T-helper 2 cell treated with Interferon-gamma antibody and Interleukin-4, amounts not matched to agents 5 μg/mL and 100 μg/mL, for 36 hours (primary cell): ENCODE measurements at regions not wholly inside any gene's neighbourhood (a gene's known extent, or its start where the extent isn't known, plus 50 kb on each side); places are given as distances from the start of the nearest gene placed in this dataset.

Experiments used
- DNase-seq: peaks from one replicate; pipeline ENCODE4 v3.0.0; 2021; ENCODE audit warnings: low spot score
- H3K27ac Mint-ChIP-seq: one replicate; pipeline ENCODE4 v1.8.0; 2021; ENCODE audit warnings: mild to moderate bottlenecking, mixed read lengths
- H3K27me3 Mint-ChIP-seq: one replicate; pipeline ENCODE4 v1.8.0; 2021; ENCODE audit warnings: low read depth, mixed read lengths
- H3K36me3 Mint-ChIP-seq: one replicate; pipeline ENCODE4 v1.8.0; 2021; ENCODE audit warnings: low read depth, mixed read lengths
- H3K4me1 Mint-ChIP-seq: one replicate; pipeline ENCODE4 v1.8.0; 2021; ENCODE audit warnings: low read depth, mixed read lengths
- H3K4me3 Mint-ChIP-seq: one replicate; pipeline ENCODE4 v1.8.0; 2022; ENCODE audit warnings: mild to moderate bottlenecking, moderate library complexity, mixed read lengths
- H3K9me3 Mint-ChIP-seq: one replicate; pipeline ENCODE4 v1.8.0; 2021; ENCODE audit warnings: mixed read lengths

DNA sequence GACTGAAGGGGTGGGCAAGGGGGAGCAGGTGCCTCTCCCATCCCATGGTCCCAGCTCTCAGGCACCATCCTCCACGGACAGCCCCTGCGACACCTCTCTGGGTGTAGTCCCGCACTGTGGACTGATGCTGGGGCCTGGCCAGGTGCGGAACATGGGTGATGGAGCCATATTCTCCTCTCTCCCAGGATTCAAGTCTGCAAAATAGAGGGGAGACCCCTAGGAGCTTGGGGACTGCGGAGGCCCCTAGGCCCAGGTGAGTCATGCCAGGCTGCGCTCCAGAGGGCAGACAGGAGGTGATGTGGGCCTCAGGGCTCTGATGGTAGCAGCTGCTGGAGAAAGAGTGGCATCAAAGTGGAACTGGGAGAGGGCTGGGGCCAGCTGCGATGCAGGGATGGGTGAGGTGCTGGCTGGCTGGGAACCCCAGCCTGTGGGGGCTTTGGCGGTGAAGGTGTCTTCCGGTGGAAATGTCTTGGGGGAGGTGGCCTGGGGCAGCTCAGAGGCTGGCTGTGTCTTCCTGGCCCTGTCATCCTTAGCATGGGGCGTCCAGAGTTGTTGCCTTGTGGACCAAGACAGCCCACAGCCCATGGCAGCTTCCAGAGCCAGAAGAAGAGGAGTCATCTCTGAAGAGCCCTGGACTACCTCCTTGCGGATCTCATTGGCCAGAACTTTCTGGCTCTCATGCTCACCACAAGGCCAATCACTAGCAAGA lies 149.1 kb downstream of the KIF26A start:
- H3K4me3 Mint-ChIP-seq: no peak overlapping the region
- H3K9me3 Mint-ChIP-seq: peaks cover 12% of the 10 kb centered on the region
- DNase-seq: no peak
- no peaks in the 10 kb centered on the region for H3K27me3 Mint-ChIP-seq
- no peak overlapping the region for H3K27ac Mint-ChIP-seq
- H3K36me3 Mint-ChIP-seq: no peaks in the 10 kb centered on the region
- no peaks in the 10 kb centered on the region for H3K4me1 Mint-ChIP-seq

DNA sequence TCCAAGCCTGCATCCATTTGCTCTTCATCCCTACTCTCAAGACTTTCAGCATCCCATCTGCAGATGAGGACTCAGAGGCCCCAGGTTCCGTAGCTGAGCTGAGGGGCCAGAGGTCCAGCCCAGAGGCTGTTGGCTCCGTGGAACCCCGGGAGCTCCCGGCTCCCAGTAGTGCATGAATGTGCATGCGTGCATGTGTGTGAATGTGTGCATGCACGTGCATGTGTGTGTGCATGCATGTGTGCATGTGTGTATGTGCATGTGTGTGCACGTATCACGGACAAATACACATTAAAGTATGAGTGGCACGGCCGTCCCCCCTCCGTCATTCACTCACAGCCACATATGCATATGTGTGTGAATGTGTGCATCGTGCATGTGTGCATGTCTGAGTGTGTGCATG lies 149.9 kb downstream of the KIF26A start:
- H3K9me3 Mint-ChIP-seq: peaks cover 12% of the 10 kb centered on the region
- DNase-seq: no peak
- H3K27me3 Mint-ChIP-seq: no peaks in the 10 kb centered on the region
- H3K36me3 Mint-ChIP-seq: no peaks in the 10 kb centered on the region
- no peak overlapping the region for H3K27ac Mint-ChIP-seq
- no peak overlapping the region for H3K4me3 Mint-ChIP-seq
- no peaks in the 10 kb centered on the region for H3K4me1 Mint-ChIP-seq

- Mint-ChIP-seq H3K36me3 (no peaks in the 10 kb centered on the region), H3K4me3 (no peak overlapping the region), H3K9me3 (peaks cover 12% of the 10 kb centered on the region), H3K27me3 (no peaks in the 10 kb centered on the region), H3K4me1 (no peaks in the 10 kb centered on the region), H3K27ac (no peak overlapping the region)
- DNase-seq: no peak
These were observed 151.1 kb downstream of the KIF26A start for GRCh38 chr14:104289507-104289906.

- Mint-ChIP-seq H3K27me3 (no peaks in the 10 kb centered on the region), H3K4me3 (no peak overlapping the region), H3K27ac (no peak overlapping the region), H3K4me1 (no peaks in the 10 kb centered on the region), H3K36me3 (no peaks in the 10 kb centered on the region), H3K9me3 (peaks cover 12% of the 10 kb centered on the region)
- no peak for DNase-seq
These were observed 151.8 kb downstream of the KIF26A start for GRCh38 chr14:104290058-104290667.

GRCh38 chr14:104290756-104291122 lies 152.4 kb downstream of the KIF26A start:
- H3K4me3 Mint-ChIP-seq: no peak overlapping the region
- no peak overlapping the region for H3K27ac Mint-ChIP-seq
- peaks cover 12% of the 10 kb centered on the region for H3K9me3 Mint-ChIP-seq
- H3K27me3 Mint-ChIP-seq: no peaks in the 10 kb centered on the region
- no peak for DNase-seq
- H3K36me3 Mint-ChIP-seq: no peaks in the 10 kb centered on the region
- H3K4me1 Mint-ChIP-seq: no peaks in the 10 kb centered on the region

DNA sequence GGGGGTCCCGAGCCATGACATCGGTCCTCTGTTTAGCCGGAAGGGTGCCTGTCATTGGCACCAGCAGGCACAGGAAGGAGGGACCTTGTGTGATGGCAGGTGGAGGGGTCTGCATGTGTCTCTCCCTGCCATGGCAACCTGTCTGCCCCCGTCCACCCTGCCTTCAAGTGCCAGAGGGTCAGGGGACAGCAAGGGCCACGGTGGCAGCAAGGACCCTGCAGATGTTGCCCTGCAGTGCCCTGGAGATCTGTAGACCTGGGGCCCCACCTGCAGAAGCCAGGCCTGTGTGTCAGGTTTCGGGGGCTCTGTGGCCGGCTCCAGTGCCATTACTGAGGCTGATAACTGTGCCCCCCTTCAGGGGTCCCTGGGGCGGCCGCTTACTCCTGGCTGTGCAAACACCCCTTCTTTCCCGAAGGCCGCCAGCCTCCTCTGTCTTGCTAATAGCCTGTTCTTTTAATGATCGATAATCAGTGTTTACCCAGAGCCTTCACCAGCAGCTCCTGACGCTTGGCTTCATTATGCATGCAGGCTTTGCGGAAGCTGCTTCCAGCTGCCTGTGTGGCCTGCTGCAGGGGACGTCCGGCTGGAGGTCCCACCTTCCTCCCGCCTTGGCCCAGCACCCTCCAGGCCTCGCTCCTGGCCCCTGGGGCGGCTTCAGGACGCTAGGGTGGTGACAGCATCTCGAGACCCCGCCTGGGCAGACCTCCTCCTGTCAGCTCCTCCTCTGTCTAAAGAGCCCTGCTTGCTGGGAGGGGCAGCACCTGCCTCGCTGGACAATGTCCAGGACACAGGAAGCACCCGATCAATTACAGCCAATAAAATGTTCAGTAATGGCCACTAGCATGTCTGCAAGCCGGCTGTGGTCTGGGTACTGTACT lies 153.0 kb downstream of the KIF26A start:
- Mint-ChIP-seq H3K9me3 (peaks cover 12% of the 10 kb centered on the region), H3K27ac (no peak overlapping the region)

GRCh38 chr14:104292084-104292970 lies 153.9 kb downstream of the KIF26A start:
- no peak for DNase-seq
- Mint-ChIP-seq H3K27me3 (no peaks in the 10 kb centered on the region), H3K4me1 (no peaks in the 10 kb centered on the region), H3K36me3 (no peaks in the 10 kb centered on the region), H3K9me3 (peaks cover 12% of the 10 kb centered on the region), H3K4me3 (no peak overlapping the region), H3K27ac (no peak overlapping the region)

More for the DNA sequence above, 153.0 kb downstream of the KIF26A start:
- Mint-ChIP-seq H3K27me3 (no peaks in the 10 kb centered on the region), H3K36me3 (no peaks in the 10 kb centered on the region), H3K4me3 (no peak overlapping the region), H3K4me1 (no peaks in the 10 kb centered on the region)
- DNase-seq: no peak

- Mint-ChIP-seq H3K4me1 (no peaks in the 10 kb centered on the region), H3K27ac (no peak overlapping the region), H3K4me3 (no peak overlapping the region), H3K27me3 (no peaks in the 10 kb centered on the region), H3K9me3 (peaks cover 12% of the 10 kb centered on the region), H3K36me3 (no peaks in the 10 kb centered on the region)
- DNase-seq: no peak
These were observed 154.9 kb downstream of the KIF26A start for GRCh38 chr14:104293231-104293841.

GRCh38 chr14:104293851-104294627 lies 155.7 kb downstream of the KIF26A start:
- H3K36me3 Mint-ChIP-seq: no peaks in the 10 kb centered on the region
- no peaks in the 10 kb centered on the region for H3K4me1 Mint-ChIP-seq
- peaks cover 5% of the 10 kb centered on the region for H3K9me3 Mint-ChIP-seq
- H3K27ac Mint-ChIP-seq: no peak overlapping the region
- no peak for DNase-seq
- H3K4me3 Mint-ChIP-seq: no peak overlapping the region
- no peaks in the 10 kb centered on the region for H3K27me3 Mint-ChIP-seq

DNA sequence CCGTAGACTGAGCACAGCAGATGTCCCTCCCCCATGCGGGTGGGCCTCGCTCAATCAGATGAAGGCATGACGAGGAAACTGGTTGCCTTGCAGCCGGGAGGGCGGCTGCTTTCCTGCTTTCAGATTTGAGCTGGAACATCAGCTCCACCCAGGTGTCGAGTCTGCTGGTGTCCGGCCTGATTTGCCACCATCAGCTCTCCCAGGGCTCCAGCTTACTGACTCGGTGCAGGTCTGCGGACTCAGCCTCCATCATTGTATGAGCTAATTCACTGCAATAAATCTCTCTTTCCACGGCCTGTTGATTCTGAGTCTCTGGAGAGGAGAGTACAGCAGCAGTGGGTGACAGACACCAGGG lies 156.2 kb downstream of the KIF26A start:
- no peak for DNase-seq
- H3K27ac Mint-ChIP-seq: no peak overlapping the region
- H3K4me1 Mint-ChIP-seq: no peaks in the 10 kb centered on the region
- H3K27me3 Mint-ChIP-seq: no peaks in the 10 kb centered on the region
- H3K4me3 Mint-ChIP-seq: no peak overlapping the region
- no peaks in the 10 kb centered on the region for H3K9me3 Mint-ChIP-seq
- no peaks in the 10 kb centered on the region for H3K36me3 Mint-ChIP-seq

DNA sequence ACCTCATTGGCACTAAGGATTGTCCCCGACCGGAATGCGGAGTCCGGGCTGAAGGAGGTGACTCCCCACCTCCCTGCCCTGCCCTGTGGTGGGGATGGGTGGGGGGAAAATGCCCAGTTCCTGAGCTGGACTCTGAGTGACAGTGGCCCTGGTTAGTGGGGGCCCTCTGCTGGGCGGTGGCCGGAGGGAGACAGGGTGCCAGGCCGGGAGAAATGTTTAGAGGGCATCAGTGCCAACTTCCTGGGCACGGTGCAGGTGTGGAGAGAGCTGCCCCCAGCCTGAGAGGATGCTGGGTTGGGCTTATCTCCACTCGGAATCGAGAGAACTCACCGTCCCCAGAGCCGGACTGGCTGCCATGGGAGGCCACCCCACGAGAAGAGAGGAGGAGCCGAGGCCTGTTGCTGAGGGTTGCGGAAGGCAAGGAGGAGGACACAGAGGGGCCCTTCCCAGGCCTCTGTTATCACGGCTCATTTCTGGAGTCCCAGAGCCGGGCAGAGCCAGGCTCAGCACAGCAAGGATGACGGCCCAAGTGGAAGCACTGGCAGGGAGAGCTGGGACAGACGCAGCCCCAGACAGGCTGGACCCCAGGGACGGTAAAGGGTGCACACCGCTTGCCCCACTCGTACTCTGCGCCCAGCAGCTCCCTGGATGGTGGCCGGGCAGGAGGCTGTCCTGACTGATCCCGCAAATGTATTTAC lies 156.7 kb downstream of the KIF26A start:
- no peaks in the 10 kb centered on the region for H3K36me3 Mint-ChIP-seq
- DNase-seq: no peak
- H3K27ac Mint-ChIP-seq: no peak overlapping the region
- no peaks in the 10 kb centered on the region for H3K27me3 Mint-ChIP-seq
- H3K9me3 Mint-ChIP-seq: no peaks in the 10 kb centered on the region
- no peaks in the 10 kb centered on the region for H3K4me1 Mint-ChIP-seq
- no peak overlapping the region for H3K4me3 Mint-ChIP-seq

DNA sequence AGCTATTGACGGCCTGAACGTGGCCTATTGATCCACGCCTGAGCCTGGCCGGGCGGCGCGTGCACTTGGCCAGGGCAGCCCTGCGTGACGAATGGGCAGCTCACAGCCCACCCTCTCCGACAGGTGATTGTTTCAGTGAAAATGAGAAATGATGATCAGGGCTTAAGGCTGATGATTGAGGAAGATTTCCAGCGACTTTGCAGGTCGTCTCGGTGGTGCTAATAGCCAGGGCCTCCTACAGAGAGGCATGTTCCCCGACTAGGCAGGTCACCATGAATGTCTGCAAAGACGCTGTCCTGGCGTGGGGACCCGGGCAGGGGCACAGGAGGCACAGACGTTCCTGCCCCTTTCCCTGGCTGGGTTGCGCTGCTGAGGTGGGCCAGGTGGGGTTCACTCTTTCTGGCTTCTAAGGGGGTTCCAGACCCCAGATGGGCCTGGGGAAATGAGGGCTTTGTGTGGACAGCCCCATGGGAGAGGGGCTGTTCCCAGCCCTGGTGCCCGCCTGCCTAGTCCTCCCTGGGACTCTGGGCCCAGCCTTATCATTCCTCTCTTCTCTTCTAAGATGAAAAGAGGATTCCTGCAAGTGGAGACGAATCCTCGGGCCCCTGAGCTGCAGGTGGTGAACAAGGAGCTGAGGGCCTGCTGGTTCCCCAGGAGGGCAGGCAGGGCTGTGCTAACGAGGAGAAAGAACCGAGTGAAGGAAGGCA lies 157.4 kb downstream of the KIF26A start:
- Mint-ChIP-seq H3K9me3 (no peaks in the 10 kb centered on the region), H3K36me3 (no peaks in the 10 kb centered on the region), H3K27ac (no peak overlapping the region), H3K4me3 (no peak overlapping the region), H3K4me1 (no peaks in the 10 kb centered on the region), H3K27me3 (no peaks in the 10 kb centered on the region)
- no peak for DNase-seq
